ENCODE measurements at regions not wholly inside any gene's neighbourhood (a gene's known extent, or its start where the extent isn't known, plus 50 kb on each side); places are given as distances from the start of the nearest gene placed in this dataset.

DNA sequence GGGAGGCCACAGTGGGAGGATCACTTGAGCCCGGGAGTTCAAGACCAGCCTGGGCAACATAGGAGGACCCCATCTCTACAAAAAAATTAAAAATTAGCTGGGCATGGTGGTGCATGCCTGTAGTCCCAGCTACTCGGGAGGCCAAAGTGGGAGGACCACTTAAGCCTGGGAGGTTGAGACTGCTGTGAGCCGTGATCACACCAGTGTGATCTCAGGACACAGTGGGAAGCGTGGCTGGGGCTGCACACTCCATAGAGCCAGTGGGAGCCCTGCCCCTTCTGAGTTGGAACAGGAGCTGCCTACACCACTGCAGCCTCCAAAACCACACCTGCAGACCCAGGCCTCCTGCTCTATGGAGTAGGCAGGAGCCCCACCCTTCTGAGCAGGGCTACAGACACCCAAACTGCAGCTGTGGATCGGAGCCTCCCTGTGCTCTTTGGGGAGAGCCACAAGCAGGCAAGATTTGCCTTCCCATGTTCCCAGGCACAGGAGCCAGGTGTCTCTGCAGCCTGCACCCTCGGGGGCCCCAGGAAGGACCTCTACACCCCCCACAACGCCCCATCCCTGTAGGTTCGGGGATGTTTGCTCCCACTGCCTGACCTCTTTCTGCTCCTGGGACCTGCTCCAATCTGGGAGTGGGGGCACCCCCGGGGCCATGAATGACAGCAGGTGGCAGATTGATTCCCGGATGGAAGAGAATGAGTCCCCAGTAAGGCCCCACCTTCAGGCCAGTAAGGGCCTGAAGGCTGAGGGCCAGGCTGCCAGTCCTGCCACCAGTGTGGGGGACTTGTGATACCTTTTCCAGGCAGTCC lies 245.4 kb downstream of the BUD13 start:
- DNase-seq = no peak

DNA sequence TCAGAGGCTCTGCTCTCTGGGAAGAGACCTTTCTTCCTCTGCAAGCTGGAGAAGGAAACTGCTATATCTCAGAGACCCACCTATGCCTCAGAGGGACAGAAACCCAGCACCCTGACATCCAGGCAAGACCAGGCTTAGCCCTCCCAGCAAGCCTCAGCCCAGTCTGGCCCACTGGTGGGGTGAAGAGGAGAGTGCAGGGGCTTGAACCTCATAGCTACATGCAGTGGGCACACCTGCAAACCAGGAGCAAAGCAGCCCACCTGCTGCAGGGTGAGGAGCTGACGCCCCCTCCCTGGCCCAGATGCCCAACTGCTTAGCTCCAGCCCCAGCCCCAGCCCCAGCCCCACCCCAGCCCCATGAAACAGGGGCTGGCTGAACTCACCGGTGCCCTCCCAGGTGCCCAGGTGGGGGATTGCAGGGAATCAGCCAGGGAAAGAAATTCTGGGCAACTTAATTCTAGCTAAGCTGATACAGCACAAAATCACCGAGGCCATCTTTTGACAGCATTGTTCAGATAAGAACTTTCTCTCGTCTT lies 246.8 kb downstream of the BUD13 start:
- no peak for DNase-seq

DNA sequence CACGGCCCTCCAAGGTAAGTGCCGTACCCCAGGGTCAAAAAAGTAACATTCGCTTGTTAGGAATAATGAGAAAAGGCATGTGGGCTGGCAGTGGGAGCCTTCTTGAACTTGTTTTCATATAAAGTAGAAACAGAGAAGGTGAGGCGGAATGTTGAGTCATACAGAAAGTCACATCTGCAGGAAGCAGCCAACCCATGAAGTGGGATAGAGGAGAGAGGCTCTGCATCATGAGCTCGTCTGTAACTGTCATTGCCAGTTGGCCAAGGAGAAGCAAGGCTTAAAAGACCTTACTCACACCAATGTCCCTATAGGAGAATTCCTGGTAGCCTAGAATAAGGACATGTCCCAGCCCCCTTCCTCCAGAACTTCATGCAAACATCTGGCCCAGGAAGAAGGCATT lies 253.3 kb downstream of the BUD13 start:
- no peak for DNase-seq

DNA sequence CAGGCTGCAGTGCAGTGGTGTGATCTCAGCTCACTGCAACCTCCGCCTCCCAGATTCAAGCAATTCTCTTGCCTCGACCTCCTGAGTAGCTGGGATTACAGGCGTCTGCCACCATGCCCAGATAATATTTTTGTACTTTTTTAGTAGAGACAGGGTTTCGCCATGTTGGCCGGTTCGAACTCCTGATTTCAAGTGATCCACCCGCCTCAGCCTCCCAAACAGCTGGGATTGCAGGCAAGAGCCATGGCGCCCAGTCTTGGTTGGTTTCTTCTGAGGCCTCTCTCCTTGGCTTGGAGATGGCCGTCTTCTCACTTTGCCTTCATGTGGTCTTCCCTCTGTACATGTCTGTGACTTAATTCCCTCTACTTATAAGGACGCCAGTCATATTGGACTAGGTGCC lies 254.6 kb downstream of the BUD13 start:
- no peak for DNase-seq

DNA sequence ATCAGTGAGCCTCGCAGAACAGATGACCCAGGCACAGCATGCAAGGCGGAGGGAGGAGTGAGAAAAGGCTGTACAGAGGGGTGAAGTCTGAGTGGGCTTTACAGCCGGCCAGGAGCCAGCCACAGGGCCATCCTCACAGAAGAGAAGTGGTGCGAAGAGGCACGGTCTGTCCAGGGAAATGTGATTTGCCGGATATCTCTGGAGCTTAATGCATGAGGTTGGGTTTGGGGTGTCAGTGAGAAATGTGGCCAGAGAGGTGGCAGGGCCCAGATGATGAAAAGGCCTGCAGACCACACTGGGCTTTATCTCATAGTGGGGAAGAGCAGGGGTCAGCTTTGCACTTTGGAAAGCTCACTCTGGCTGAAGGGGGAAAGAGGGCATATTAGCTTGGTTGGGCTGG lies 255.2 kb downstream of the BUD13 start:
- no peak for DNase-seq

DNA sequence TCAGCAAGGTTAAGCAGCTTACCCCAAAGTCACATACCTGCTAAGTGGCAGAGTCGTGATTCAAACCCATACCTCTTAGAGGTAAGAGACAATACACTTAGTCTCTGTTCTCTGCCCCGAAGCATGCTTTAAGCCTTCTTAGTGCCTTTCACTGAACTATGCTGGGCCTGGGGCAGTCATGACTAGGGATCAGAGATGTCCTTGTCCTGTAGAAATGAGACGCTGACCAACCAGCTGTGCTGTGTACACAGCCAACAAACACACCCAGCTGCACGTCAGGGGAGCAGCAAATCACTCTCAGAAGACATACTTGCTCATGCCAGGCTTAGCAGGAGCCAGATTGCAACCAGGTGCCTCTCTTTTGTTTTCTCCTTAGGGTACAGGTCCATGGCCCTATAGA lies 255.7 kb downstream of the BUD13 start:
- no peak for DNase-seq

DNA sequence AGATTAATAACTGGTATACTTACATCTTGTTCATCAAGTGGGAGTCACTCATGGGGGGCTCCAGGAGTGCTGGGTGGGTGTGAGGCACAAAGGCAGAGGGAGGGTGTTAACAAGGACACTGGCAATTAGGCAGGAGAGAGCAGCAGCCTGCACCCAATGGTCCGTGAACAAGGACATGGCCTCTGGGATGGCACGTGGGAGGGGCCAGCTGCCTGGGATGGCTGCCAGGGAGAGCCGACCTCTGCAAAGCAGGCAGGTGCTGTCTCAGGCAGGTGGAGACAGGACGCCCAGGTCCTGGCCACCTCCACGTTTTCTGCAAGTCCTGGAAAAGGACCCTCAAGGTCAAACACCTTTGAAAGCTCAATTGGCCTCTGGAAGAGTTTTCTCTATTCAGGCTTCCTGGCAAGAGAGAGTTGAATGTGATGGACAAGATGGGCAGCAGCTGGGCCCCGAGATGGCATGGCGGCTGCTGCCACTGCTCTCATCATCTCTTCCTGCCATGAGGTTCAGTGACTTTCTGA lies 257.1 kb downstream of the BUD13 start:
- DNase-seq = no peak

DNA sequence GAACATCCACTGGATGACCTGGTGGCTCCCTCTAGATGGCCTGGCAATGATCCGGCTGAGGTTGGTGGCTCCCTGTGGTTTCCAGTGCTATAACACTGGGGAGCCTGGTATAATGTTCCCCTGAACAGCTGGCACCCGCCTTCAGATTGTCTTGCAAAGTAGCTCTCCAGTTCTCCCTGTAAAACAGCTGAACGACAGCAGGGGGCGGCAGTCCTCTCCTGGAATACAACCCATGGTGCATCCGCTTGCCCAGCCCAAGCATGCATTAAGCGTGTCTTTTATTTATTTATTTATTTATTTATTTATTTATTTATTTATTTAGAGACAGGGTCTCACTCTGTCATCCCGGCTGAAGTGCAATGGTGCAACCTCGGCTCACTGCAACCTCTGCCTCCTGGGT lies 258.9 kb downstream of the BUD13 start:
- DNase-seq = peak; percentile 11

DNA sequence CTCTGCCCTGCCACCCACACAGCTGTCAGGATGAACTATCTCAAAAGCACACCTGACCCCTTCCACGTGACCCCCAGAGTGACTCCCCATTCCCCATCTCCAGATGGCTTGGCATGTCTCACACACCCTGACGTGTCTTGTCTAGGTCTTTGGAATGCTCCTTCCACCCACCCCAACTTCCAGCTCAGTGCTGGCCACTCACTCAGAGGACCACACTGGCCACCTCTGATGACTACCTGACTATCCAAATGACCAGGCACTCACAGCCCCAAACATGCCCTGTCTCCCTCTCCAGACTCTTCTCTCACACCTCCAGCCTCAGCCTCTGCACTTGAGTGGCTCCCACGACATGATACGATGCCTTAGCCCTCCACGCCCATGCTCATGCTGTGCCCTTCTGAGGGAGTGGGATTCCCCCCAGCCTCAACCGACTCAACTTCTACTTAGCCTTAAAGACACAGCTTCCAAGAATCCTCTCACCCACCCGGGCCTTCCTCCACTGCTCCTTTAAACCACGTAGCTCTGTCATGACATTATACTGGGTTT lies 259.4 kb downstream of the BUD13 start:
- DNase-seq = no peak

DNA sequence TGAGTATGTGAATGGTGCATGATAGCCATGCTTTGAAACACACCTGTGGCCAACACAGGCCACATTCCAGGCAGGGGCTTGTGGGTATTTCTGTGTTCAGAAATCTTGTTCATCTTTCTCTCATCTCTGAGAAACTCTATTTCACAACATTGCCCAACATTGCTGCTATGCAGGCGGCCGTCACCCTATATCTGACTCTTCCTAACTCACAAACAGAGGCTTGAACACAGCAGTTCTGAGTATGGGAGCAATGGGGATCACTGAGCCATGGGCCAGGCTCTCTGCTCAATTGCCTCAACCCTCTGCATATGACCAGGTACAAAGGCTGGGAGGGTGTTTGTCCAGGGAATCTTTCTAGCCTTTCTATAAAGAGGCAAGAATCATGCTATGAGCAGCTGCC lies 259.9 kb downstream of the BUD13 start:
- no peak for DNase-seq

DNA sequence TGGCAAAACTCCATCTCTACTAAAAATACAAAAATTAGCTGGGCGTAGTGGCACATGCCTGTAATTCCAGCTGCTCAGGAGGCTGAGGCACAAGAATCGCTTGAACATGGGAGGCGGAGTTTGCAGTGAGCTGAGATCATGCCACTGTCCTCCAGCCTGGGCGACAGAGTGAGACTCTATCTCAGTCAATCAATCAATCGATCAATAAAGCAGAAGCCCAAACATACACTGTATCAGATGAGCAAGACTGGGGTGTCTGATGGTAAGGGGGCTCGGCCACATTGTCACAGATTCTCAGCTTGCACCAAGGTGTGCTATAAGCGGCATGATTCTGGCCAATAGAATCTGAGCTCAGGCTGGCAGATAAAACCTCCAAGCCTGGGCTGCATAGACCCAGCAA lies 261.1 kb downstream of the BUD13 start:
- no peak for DNase-seq

DNA sequence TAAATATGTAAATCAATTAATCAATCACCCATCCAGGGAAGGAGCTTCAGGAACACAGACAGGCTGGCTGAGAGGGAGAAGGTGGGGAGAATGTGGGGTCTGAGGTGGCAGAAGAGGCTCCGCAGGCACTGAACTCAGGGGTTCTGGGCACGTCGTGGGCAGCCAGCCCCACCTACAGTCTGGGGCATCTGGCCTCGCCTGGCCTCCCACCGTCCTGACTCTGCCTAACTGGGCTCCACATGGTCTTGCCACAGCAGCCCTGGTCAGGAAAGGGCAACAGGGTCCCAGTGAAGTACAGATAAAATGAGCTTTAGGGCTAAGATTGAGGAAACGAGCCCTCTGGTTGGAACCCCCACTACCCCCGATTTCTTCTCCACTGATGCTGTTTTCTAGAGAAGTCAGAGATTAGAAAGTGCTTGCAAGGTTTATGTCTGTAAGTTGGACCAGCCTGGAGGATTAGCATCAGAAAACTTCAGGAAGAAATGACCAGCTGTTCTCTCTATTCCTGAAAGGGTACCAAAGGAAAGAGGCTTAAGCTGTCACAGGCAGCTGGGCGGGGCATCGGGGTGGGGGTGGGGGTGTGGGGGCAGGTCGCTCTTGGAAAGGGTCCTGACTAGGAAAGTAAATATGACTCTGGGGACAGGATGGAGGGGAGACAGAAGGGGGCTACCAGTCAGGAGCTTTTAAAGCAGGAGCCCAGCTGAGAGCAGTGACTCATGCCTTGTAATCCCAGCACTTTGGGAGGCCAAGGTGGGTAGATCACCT lies 261.7 kb downstream of the BUD13 start:
- no peak for DNase-seq

DNA sequence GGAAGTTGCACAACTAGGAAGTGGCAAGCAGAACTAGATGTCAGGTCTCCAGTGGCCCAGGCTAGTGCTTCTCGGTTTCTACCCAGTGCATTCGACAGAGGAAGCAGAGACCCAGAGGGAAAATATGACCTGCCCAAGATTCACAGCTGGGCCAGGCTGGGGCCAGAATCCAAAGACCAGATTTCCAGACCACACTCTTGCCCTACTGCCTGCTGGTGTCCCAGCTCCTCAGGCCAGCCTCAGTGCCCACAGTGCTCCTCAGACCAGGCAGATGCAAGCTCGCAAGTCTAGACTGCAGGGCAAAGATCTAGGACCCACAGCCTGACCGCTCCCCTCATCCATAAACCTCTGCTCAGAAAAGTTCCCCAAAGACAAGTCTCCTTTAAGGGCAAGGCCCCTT lies 262.6 kb downstream of the BUD13 start:
- no peak for DNase-seq

DNA sequence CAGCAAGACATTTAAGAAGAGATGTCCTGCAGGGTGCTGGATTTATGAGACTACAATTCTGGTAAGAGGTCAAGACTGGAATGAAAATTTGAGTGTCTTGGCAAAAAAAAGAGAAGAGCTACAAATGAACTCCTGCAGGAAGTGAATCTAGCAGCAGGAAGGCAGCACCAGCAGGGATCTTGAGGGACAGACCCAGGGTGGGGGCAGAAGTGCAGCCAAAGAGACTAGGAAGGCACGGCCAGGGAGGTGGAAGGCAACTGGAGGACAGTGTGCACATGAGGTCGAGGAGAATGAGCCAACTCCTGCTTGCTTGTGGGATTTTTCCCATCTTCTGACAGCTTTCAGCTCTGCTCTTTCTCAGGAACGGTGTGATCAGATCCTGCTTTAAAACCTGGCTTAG lies 263.2 kb downstream of the BUD13 start:
- no peak for DNase-seq

DNA sequence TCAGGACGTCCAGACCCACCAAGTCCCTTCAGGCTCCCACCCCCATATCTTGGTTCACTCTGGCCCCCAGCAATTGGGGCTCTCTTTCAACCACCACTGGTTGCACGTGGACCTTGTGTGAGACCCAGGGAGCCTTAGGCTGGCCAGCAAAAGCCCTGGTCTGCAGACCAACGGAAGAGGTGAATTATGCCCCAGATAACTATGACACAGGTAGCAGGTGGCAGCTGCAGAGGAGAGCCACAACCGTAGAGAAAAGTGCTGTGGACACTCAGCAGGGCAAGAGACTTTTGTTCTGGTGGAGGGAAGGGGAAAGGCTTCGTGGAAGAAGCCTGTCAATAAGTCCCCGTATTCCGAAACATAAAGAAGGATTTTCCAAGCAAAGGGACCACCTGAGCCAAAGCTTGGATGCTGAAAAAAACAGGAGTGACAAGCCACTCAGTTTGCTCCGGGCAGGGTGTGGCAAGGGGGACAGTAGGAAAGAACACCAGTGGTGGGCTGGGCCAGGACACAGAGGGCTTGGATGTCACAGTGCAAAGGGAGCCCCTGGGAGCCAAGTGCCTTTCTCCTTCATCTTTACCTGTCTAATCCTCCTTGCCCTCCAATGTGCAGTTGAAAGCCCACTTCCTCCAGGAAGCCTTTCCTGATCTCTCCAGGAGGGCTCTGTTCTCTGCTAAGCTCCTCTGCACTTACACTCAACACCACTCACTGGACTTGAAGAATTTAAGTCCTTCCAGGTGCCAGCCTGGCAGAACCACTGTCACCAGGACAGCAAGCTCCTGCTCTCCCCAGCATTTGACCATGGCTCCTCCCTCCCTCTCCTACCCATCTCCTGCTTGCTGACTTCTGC lies 264.7 kb downstream of the BUD13 start:
- no peak for DNase-seq

DNA sequence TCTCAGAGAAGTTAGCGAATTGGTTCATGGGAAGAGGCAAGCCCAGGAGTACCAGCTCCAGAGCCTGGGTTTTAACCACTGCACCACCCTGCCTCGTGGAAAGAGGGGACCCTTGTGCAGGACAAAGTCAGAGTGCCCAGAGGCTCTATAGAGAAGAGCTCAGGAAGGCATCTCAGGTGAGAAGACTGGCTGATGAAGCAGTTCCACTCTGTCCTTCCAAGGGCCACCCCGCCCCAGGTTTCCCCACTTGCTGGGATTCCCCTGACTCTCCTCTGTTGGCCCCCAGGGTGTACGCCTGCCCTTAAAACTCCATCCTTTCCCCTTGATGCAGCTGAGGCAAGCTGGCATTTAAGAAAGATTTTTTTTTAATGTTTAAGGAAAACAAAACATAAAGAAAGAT lies 265.8 kb downstream of the BUD13 start:
- no peak for DNase-seq

DNA sequence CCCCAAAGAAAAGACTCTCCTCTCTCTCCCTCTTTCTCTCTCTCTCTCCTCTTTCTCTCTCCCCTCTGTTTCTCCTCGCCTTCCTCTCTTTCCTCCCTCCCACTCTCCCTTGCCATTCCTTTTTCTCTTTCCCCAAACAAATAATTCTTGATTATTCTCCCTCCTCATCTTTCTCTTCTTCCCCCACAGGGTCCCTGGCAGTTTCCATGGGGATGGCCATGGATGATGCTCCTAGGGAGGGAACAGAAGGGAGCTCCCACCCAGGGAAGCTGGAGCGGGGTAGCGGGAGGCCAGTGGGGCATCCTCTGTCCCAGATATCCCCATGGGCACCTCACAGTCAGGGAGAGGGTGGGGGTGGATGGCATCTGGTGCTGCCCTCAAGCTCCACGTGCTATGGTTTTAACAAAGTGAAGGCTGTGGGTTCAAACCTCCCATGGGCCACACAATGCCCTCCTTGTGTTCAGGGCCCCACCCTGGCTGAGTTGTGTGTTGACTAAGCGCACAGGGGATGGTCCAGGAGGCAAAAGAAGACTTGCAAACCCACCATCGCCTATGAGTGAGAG lies 266.4 kb downstream of the BUD13 start:
- no peak for DNase-seq

DNA sequence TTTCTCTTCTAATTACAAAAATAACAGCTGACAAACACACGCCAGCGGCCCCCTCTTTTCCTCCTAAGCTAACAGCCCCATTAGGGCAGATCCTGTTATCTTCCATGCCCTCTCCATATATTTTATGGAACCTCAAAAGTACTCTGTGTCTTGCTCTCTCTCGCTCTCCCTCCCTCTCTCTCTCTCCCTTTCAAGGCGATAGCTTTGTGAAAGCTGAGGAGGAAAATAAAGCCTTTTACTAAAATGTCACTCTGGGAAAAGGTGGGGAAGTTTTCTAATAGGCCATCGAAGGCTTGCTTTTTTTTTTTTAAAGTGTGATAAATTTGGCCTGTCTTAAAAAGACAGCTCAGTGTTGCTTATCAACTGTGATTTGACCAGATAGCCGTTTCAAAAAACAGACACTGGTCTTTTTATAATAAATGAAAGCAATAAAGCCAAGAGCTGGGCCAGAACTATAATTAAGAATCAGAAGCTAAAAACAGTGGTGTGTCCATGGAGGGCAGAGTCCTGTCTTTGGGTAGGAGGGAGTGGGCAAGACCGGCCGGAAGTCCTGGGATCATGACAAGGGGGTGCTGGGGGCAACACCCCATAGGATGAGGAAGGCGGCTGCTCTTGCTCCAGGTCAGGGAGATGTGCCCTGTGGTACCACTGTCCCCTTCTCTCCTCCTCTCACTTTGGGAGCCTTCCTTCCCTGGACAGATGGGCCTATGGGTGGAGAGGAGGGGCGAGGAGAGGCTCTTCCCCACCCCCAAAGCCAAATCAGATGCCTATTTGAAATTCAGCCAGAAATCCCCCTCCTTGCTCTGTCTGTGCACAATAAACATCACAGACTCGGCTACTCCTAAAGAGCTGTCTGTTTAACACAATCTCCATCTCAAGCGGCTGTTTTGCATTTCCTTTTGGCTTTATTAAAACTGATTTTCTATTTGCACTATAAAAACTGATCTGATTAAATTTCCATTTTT lies 267.2 kb downstream of the BUD13 start:
- no peak for DNase-seq

DNA sequence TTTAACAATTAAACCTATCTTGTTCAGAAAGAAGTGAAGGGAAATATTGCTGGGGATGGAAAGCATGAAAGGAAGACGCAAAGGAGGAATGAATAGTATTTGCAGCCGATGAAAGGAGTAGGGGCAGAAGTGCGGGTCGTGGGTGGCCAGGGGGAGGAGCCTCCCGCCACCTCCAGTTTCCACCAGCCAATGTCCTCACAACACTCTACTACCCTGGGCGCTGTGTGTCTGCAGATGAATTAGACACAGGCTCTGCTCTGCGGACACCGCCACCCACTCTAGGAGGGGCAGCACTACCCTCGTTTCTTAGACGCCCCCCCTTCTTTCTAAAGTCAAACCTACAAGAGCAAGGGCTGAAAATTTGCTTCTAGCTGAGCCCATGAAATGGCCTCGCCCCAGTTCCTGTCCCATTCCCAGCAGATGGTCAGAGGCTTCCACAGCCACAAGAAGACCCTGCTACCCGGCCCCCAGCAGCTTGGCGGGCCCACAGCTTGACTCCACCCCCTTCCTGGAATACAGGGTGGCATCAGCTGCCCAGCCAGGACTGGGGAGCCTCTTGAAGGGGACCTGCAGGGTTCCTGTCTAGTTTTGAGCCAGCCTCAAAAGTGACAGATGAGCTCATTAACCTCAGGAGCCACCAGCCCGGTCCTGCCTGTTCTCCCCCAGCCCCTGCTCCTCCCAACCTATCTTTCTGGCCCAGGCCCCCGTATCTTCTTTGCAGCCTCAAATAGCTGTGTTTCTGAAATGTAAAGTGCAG lies 268.1 kb downstream of the BUD13 start:
- DNase-seq = no peak

Measured in inflammatory macrophage treated with lipopolysaccharide for 4 hours (primary cell).